ENCODE measurements at regions not wholly inside any gene's neighbourhood (a gene's known extent, or its start where the extent isn't known, plus 50 kb on each side); places are given as distances from the start of the nearest gene placed in this dataset.
"Not testable (repeated sequence)": the region's sequence is repeated elsewhere in the genome, so short reads cannot be mapped to it uniquely, and the experiment has no call there.

DNA sequence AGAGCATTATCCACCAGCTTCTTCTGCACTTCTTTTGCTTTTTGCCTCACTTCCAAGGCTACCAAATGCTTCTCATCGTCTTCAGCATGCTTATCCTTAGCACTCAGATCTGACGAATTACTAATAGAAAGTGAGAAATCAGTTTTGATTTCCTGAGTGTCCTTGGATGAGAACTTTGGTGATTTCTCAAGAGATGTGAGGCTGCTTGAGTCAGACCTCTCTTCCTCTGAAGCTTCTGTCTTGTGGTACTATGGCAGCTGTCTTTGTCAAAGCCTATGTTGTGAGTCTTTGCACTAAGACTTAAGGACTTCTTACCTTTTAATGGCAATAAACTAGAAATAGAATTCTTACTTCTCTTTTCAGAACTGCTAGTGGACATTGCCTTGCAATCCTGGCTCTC is 169.9 kb downstream of the CPE start:
- DNase-seq (ENCODE audit: low read depth), result no peak

DNA sequence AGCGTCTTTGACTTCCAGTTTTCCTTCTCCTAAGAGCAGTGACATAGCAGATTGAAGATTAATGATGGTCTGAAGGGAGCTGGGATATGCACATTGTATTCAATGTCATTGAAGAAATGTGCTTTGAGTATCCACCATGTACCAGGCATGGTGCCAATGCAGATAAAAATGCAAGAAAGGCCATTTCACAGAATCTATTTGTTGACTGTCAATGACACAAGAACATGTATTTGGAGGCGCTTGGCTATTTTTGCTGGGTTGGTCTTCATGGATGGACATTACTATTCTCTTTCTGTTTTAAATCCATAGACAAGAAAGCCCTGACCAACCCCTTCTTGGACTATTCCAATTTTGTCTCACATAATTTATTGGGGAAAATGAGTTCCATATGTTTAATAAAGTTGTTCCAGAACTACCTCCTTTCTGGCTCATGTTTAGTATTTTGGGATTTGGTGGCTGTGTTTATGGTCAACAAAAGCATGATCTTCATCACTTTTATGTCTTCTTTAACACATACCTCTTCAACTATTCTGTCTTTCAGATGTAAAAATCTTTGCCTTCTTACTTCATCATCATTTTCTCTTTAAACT is 174.5 kb downstream of the CPE start:
- no peak for DNase-seq (ENCODE audit: low read depth)

DNA sequence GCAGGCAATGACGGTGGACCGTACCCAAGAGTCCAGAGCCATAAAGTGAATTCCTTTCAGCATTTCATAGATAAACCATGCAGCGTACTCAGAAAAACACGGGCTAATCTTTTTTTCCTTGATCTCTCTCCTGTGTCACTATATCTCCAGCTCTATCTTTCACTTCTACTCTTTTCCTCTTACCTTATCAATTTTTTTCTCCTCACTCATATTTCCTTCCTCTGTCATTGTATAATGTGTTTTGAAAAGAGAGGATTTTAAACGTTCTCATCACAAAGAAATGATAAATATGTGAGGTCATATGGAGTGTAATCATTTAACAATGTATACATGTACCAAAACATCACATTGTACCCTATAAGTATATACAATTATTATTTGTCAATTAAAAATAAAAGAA is 176.5 kb downstream of the CPE start:
- no peak for DNase-seq (ENCODE audit: low read depth)

DNA sequence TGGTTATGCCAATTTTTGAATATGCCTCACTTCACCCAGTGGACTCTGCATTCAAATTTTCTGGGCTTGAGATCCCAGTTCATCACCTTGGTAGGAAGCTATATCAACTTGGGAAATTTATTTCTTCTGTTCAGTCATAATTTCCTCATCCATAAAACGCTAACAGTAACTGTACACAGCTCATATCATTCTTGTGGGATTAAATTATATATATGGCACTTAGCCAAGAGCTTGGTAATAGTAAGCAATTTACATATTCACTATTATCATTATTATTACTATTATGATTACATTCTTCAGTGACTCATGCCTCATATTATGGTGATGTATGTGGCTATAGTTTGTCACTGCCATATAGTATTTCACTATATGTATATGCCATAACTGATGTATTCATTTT is 177.6 kb downstream of the CPE start:
- no peak for DNase-seq (ENCODE audit: low read depth)

DNA sequence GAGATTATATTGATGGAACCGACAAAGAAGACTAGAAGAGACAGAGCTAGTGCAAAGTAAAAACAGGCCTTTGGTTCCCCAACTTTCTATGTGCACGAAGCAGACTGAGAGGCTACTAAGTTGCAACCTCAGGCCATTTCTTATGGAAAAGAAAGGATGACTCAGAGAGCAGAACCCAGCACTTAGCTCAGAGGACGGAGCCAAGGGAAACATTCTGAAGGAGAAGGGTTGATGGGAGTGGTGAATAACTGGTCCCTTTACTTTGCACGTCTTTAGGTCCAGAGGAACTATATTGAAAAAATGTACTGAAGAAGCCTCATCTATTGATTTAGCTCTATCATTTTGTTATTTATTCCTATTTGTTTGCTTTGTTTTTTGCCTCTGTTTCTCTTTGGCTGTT is 182.1 kb downstream of the CPE start:
- DNase-seq (ENCODE audit: low read depth), result peak; percentile 42

DNA sequence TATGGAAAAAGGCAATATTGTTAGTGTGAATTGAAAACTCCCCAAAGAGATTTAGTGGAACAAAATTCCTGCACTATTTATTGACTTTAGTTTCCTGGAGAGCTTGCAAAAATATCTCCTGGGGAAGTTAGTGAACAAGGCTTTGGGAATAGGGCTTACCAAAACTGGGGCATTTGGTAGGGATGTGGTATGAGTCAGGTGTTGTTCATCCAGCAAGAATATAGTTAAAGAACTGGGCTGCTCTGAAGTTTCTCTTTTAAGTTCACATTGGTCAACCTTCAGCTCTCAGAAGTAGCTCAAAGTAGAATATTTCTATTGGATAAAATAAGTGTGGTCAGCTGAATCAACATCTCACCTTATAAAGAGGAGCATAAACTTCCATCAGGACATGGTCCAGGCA is 185.0 kb downstream of the CPE start:
- DNase-seq (ENCODE audit: low read depth), result peak; percentile 61

DNA sequence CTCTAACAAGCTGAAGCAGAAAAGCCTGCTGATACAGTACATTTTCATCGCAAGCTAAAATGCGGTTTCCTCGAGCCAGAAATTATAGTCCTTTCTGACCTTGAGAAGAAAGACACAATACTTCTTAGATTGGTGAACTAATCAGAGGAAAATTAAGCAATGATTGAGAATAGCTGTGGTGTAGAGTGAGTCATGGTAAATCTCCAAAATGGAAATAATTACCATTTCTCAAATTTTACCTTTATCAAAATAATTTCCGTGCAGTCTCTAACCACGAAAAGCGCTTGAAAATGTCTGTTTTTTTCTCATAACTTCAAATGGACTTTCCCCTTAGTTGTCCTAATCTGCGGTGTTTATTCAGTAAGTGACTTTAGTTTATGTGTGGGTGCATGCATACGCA is 190.2 kb downstream of the CPE start:
- no peak for DNase-seq (ENCODE audit: low read depth)

DNA sequence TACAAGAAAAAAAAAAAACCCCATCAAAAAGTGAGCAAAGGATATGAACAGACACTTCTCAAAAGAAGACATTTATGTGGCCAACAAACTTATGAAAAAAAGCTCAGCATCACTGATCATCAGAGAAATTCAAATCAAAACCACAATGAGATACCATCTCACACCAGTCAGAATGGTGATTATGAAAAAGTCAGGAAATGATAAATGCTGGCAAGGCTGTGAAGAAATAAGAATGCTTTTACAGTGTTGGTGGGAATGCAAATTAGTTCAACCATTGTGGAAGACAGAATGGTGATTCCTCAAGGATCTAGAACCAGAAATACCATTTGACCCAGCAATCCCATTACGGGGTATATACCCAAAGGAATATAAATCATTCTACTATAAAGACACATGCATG is 192.7 kb downstream of the CPE start:
- DNase-seq (ENCODE audit: low read depth), result not testable (repeated sequence)

DNA sequence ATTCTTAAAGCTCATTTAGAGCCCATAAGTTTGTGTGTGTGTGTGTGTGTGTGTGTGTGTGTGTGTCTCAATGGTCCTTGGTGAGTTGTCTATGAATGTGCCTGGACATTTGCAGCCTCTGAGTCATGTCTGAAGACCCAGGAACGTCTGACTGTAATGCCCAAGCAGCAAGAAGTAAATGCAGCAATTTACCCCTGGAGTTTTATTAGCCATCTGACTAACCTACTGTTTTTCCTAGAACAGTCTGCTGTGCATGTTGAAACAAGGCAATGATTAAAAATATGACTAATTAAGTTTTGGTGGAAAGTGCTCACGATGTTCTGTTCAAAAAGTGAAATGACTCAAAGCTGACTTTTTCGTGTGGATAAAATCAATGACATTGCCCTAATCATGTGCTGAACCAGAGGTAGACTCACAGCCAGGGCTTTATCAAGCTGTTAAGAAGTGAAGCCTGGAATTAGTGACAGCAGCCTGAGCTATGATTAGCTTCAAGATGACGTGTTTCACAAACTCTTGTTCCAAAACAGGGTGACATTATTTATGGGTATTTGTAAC is 201.6 kb downstream of the CPE start:
- DNase-seq (ENCODE audit: low read depth), result peak; percentile 89

DNA sequence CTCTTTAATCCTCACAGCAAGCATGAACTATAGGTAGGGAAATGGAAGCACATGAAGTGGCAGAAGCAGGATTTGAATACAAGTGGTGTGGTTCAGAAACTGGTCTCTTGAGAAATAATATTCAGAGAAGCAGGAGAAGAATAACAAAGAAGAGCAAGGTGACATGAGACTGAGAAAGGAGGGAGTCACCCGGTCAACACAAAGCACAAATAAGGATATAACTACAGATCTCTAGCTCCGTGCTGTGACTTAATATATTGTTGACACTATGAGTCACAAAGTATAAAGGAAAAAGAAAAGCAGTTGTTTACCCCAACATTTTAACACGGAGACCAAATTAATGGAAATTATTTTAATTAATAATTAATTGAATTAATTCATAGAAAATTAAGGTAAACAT is 204.5 kb downstream of the CPE start:
- DNase-seq (ENCODE audit: low read depth), result no peak

DNA sequence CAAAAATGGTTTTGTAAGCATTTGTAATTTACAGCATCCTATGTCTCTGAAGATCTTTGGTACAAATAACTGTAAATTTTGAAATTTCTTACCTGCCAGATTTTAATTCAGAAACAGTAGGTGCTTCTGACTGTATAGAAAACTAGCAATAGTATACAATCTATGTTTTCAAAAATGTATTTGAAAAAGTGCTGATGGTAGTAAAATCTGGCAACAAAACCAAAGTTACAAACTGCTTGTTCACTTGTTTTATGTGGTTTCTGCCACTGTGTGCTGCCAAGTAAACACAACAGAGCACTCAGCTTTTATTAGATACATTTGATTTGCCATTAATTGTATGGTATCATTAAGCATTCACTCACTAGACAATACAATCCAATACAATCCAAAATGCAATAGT is 206.1 kb downstream of the CPE start:
- DNase-seq (ENCODE audit: low read depth), result no peak

DNA sequence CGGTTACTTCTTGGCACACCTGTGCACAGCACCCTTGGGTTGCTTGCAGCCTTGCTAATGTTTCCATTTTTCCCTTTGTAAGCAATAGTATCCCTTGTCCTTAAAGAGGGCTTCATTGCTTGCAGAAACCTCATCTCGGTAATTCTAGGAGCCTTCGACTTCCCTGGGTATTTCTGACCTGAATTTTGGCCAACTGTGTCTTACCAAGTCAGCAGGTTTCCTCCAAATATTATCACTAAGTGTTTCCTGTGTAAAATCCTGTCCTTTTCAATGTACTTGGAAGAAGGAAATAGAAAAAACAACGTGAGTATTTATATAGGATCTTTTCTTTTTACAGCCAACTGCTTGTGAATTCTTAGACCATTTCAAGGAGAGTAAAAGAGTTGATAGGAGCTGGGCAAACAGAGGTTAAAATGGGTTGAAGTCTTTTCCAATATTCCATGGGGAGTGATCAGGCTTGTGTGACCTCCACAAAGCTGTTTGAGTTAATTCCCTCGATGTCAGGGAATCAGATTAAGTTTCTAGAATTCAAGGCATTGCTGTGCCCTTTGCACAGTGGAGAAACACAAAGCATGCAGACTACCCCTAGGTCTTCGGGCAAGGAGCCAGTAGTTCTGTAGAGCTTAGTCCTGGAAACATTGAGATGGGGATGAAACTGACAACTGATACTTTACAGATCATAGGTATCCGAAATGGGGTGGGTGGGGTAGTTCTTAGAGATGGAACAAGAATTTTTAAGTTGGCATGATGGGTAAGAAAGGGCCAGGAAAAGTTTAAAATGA is 209.9 kb downstream of the CPE start:
- no peak for DNase-seq (ENCODE audit: low read depth)

DNA sequence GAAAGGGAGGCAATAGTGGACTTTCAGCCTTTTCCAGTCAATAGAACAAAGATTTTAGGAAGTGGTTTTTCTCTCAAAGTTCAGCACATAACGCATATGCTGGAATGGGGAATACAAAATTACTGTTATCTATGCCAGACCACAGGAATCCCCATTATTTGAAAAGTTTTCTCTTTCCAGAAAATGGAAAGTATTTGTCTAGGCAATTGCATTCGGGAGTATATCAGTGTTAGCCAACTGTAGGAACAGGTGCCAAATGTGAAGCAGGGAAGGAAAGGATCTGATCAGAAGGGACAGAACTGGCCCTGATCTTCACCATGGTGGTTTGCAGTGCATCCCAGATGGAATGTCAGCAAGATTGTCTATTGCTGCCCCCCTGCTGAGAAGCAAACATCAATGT is 213.6 kb downstream of the CPE start:
- DNase-seq (ENCODE audit: low read depth), result no peak

DNA sequence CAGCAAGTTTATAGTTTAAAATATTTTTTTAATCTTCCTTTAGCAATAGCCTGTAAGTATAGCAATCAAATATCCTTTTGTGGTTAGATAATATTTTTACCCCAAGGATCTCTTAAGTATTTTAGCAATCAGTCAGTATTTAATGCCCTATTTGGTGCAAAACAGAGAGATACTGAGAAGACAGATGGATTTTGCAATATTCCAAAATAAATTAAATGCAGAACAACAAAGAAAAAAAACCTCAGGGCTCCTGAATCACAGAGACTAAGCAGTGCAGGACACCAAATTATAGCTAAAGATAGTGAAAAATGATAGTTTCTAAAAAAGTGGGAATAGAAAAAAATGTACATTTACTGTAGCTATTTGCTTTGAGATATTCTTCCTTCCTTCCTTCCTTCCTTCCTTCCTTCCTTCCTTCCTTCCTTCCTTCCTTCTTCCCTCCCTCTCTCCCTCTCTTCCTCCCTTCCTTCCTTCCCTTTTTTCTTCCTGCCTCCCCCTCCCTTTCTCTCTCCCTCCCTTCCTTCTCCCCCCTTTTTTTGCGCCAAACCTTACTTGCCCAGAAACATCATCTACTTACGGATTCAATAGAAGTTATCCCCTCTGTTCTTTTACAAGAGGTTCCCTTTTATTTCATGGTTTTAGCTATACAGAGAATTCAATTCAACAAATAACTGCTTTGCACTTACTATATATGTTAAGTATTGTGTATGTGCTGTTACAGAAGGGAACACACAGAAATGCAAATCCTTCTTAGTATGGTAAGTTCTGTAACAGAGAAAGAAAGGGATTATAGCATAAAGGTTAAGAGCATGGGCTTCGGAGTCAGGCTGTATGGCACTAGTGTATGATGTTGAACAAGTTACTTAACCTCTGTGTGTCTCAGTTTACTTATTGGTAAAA is 219.0 kb downstream of the CPE start:
- DNase-seq (ENCODE audit: low read depth), result no peak

DNA sequence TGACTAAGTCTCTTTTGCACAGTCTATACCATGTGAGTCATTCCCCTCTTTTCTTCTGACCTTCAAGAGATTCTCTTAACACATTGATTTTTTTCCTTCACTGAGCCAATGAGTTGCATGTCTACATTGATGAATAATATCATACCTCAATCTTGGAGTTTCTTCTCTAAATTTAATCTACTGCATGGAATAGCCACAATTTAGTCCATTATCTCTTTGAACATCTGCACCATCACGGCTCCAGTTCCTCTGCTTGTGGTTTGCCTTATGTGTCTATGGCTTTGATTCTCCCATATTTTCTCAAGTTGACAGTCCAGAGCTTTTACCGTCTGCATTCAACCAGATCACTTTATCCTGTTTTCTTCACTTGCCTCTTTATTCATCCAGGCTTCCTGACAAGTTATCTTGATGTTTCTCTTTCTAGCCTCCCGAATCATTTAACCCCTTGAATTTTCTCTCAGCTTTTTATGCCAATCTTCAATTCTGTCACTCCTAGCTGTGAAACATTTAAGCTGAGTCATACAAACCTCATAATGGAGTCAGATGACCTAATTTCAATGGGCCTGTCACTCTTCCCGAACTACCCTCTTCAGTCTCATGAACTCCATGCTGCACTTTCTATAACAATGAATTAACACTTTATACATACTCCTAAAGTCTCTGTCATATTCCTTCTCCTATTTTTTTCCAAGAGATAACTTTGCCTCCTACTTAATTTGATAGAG is 222.3 kb downstream of the CPE start:
- DNase-seq (ENCODE audit: low read depth), result peak; percentile 37

DNA sequence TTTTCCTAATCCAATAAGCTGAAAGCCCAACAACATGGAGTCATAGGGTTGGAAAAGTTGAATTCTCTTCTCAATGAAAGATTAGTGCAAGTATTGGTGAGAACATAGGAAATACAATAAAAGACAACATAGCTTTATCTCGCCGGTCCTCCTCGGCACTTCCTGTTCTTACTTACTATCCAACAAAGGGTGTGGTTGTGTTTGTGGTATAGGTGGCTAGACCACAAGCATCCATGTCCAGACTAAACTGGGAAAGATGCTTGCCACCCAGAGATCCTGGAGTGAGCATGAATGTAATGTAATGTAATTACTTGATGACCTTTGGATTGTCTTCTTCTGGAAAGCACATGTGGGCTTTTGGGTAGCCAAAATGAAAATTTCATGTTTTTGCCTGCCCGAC is 223.8 kb downstream of the CPE start:
- DNase-seq (ENCODE audit: low read depth), result no peak

DNA sequence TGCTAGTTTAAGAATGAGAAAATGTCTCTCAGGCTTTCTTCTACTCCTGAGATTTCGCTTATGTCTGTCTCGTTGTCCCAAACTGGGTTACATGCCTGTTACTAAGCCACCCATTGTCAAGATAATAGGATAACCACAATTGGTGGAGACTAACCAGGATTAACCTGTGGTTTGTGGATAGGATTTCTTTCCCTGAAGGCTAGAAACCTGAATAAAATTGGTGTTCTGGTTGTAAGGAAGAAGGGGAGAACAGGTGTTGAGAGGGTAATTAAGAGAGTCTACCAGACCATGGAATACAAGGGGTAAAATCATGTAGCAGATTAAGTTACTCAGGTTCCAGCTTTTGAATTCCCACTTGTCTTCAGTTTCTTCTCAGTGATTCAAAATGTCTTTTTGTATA is 225.4 kb downstream of the CPE start:
- DNase-seq (ENCODE audit: low read depth), result no peak

DNA sequence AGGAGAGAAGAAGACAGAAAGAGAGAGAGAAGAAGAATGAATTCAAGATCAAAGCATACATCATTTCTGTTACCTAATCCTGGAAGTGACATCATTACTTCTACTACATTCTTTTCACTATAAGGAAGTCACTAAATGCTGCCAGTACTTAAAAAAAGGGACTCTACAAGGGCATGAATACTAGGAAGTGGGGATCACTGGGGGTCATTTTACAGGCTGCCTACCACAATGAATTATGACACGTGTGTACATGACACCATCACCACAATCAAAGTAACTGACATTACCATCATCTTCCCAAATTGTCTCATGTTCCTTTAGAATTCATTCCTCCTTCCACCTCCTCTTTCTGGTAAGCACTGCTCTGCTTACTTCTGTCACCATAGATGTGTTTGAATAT is 227.0 kb downstream of the CPE start:
- DNase-seq (ENCODE audit: low read depth), result no peak

DNA sequence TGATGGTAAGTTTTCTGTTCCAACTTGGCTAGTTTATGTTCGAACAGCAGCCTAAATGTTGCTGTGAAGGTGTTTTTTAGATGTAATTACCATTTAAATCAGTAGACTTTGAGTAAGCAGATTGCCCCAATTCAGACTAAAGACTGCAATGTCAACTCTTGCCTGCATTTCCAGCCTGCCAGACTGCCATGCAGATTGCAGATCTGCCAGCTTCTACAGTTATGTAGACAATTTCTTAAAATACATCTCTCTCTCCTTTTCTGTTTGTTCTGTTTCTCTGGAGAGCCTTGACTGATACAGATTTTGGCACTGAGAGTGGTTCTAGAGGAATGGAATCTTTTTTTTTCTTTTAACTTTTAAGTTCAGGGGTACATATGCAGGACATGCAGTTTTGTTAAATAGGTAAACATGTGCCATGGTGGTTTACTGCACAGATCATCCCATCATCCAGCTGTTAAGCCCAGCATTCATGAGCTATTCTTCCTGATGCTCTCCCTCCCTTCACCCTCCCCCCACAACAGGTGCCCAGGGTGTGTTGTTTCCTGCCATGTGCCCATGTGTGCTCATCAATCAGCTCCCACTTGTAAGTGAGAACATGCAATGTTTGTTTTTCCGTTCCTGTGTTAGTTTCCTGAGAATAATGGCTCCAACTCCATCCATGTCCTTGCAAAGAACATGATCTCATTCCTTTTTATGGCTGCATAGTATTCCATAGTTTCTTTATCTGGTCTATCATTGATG is 227.8 kb downstream of the CPE start:
- no peak for DNase-seq (ENCODE audit: low read depth)

DNA sequence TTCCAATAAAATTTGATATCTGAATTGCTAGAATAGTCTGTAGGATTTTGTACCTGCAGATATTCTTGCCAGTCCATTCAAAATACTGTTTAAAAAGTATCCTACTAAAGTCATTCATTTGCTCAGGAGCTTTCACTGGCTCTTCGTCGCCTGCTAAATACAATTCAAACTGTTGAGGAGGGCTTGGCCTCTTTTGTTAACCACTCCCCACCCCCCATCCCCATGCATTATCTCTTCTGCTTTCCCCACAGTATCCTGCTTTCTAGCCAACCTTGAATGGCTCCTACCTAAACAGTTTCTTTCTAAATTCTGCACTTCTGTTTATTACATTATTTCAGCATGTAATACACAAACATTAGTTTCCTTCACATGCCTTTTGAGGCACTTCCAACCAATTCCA is 230.8 kb downstream of the CPE start:
- DNase-seq (ENCODE audit: low read depth), result no peak

All from HT1080 (cell line).